ENCODE measurements at regions not wholly inside any gene's neighbourhood (a gene's known extent, or its start where the extent isn't known, plus 50 kb on each side); places are given as distances from the start of the nearest gene placed in this dataset.
"Not testable (repeated sequence)": the region's sequence is repeated elsewhere in the genome, so short reads cannot be mapped to it uniquely, and the experiment has no call there.

DNA sequence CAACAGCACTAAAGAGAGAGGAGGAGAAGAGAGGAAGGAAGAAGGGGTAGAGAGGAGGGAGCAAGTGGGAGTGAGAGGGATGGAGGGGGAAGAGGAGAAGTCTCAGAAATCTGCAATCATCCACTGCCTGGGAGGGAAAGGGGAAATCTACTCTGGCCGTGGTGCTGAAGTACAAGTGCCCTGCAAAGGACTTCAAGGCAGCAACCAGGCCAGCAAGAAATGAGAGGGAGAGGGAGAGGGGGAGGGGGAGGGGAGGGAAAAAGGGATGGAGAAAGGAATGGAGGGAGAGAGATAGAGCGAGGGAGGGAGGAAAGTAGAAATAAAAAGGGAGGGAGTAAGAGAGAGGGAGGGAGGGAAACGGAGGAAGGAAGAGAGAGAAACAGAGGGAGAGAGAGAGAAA, 130.8 kb upstream of the EEF2KMT start:
- peak; percentile 11 for DNase-seq (ENCODE audit: low read depth, low spot score)

DNA sequence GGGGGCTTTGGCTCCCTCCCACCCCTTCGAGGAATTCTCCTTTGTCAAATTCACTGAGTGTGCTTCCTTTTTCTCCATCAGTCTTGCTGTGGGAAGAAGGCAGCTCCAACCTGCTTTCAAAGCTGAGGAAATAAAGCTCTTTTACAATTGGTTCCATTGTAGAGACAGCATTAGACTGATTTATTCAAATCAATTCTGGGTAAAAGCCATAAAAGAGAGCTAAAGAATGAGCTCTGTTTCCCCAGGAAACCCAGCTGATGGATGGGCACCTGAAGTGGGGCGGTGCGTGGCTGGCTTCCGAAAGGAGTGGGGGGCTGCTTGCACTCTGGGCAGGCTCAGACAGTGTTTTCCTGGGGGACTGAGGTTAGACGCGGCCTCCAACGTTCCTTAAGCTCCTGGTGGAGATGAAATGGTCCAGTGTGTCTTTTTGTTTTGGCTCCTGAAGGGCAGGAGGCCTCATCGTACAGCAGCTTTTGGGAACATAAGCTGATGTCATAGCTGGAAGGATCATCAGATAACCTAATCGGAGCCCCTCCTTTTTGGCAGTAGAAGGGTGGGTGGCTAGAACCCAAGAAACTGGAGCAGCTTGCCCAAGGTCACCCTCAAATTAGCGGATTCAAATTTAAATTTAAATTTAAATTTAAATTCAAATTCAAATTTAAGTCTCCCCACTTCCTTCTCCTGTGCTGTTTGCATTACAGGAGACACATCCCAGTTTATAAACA, 128.5 kb upstream of the EEF2KMT start:
- no peak for DNase-seq (ENCODE audit: low read depth, low spot score)

DNA sequence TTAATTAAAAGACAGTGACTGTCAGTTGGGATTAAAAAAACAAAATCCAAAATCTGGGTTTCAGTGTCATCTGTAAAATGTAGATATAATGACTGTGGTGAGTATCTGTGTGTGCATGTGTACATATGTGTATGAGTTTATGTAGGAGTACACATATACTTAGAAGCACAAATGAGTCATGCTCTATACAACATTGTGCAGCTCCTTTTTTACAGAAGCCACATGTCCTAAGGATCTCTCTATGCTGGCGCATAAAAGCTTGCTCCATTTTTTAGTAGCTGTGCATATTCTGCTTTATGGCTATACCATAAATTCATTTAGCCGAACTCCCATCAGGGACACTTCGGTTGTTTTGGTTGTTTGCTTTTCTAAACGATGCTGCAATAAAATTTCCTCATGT, 125.2 kb upstream of the EEF2KMT start:
- no peak for DNase-seq (ENCODE audit: low read depth, low spot score)

DNA sequence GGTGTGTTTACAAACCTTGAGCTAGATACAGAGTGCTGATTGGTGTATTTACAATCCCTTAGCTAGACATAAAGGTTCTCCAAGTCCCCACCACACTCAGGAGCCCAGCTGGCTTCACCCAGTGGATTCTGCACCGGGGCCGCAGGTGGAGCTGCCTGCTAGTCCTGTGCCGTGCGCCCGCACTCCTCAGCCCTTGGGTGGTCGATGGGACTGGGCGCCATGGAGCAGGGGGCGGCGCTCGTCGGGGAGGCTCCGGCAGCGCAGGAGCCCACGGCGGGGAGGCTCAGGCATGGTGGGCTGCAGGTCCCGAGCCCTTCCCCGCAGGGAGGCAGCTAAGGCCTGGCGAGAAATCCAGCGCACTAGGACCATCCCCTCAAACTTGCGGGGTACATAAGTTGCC, 124.2 kb upstream of the EEF2KMT start:
- not testable (repeated sequence) for DNase-seq (ENCODE audit: low read depth, low spot score)

DNA sequence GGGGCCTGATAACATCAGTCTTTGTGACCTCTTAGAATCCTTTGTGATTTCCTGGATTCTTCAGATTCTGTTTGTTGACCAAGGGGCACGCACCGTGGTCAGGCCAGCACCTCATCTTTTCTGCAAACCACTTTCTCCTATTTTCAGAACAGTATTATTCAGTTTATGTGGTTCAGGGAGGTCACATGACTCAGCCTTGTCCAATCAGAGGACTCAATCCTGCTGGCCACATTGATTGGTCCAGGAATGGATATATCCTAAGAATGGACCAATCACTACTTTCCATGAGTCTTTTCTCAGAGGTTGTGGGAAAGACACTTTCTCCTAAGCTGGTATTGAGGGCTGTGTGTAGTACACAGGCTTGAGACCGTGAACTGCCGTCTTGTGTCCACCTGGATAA, 123.1 kb upstream of the EEF2KMT start:
- no peak for DNase-seq (ENCODE audit: low read depth, low spot score)

DNA sequence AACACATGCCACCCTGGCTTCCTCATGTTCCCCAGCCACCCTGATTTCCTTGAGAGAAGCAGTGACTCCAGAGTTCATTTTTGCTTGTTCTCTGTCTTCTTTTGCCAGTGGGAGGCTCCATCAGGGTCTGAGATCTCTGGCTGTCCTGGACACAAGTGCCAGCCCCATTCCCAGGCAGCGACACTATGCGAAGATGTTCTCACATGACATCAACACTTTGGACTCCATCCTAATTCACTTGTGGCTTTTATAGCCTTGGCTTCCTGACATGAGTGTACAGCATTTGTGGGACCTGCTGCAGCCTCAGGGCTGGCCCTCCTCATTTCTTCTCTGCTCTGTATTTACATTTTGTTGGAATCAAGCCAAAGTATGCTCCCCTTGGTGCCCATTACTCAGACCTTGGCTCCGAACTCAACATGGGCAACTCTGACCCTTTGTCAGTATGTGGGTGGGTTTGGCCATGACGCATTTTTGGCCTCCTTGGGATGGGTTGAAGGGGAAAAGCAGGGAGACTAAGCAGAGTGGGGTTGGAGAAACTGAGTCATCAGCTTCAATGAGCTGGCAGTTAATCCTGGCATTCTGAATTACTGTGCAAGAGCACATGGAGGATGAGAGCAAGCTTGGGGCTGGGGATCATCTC, 119.0 kb upstream of the EEF2KMT start:
- DNase-seq (ENCODE audit: low read depth, low spot score), result no peak

DNA sequence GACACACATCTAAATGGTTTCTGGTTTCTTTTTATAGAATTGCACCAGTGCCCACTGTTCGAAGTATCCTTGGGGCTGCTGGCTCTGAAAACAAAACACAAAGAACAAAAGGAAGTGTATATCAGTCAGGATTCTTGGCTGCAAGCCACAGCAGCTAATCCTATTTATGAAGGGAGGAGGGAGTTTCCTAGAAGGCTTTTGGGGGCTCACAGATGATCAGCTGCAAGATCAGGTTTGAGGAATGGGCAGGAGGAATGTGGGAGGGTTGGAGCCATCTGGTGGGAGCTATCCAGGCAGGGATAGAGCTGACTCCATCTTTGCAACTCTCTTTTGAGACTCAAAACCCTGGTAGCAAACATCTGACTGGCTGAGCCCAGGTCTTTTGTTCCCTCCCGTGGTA, 118.3 kb upstream of the EEF2KMT start:
- no peak for DNase-seq (ENCODE audit: low read depth, low spot score)

DNA sequence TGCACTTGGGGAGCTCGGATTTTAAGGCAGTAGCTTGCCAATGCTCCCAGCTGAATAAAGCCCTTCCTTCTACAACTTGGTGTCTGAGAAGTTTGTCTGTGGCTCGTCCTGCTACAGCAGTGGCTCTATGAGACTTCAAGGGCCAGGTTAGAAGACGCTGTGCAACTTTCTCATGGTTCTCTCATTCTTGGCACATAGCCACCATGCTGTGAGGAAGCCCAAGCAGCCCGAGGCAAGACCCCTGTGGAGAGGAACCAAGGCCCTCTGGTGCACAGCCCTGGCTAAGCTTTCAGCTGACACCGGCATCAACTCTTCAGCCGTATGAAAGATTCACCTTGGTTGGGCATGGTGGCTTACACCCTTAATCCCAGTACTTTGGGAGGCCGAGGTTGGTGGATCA, 116.9 kb upstream of the EEF2KMT start:
- DNase-seq (ENCODE audit: low read depth, low spot score), result no peak

DNA sequence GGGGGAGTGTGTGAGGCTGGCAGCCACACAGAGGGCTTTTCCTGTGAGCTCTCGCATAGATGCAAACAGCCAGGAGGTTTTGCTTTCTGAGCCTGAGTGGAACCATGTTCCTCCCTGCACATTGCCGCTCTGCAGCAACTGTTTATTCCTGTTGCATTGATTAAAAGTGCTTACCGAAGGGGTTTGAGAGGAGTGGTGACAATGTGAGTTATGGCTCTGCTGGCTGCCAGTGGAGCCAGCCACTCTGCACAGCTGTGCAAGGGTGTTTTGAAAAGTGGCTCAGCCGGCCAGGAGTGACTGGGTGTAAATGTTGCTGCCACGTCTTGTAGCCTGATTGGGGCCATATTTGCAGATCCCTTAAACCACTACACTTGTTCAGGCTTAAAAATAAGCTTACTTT, 114.9 kb upstream of the EEF2KMT start:
- not testable (repeated sequence) for DNase-seq (ENCODE audit: low read depth, low spot score)

DNA sequence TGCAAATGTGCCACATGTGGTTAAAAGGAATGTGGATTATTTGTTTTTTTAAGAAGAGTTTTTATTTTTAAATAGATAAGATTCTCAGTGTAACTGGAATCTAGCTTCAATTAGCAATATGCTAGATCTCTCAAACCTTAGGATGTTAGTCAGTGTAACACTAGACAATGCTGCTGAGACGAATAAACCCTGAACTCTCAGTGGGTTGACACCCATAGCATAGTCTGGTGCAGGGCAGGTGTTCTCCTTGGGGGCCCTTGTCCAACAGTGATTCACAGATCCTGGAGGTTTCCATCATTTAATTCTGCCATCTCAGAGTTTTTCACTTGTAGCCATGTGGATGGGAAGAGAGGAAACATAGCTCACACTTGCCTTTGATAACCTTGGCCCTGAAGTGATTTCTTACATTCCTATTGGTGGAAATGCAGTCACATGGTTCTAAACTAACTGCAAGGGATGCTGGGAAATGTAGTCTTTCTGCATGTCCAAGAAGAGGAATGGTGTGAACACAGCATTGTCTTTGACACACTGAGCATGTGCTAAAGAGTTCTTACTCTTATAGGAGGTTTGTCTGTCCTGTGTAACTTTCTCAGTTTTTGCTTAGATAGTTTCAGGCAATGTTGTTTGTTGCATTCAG, 110.4 kb upstream of the EEF2KMT start:
- DNase-seq (ENCODE audit: low read depth, low spot score), result peak; percentile 7

DNA sequence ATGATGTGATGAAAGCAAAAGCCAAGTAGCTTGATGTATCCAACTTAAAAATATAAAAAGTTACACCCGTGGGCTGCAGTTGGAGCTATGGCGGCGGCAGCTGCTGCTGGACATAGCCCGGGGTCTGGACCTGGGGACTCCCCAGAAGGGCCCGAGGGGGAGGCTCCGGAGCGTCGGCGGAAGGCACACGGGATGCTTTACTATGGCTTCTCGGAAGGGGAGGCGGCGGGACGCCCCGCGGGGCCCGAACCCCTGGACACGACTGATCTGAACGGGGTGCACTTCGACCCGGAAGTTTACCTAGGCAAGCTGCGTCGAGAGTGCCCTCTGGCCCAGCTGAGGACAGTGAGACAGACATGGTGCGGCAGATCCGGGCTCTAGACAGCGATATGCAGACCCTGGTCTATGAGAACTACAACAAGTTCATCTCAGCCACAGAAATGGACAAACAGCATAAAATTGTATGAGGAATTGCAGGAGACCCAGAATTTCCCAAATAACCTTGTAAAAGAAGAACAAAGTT, 109.5 kb upstream of the EEF2KMT start:
- no peak for DNase-seq (ENCODE audit: low read depth, low spot score)

DNA sequence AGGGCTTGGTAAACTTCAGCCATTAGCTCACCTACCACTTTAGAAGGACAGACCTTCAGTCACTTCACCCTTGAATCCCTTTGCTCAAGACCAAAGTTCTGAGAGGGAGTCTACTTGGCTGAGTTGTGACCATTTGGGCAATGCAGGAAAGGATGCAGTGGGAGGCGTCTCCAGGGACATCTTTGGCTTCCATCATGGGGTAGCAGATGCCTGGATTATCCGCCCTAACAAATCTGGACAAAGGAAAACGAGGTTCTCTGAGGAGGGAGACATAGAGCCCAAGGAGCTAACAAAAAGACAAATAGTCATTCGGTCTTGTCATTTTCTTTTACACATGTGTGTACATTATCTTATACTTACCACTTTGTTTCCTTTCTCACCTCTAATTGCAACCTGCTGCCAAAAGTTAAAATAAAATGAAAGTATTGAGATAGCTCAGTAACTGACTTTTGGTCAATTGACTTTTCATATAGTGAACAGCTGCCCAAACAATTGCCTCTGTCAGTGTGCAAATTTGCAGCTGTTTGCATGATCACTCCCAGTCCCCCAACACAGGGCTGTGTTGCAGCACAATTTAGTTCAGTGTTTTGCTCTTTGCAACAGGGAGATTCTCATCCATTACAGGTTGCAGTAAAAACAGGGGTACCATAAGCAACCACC, 108.9 kb upstream of the EEF2KMT start:
- no peak for DNase-seq (ENCODE audit: low read depth, low spot score)

DNA sequence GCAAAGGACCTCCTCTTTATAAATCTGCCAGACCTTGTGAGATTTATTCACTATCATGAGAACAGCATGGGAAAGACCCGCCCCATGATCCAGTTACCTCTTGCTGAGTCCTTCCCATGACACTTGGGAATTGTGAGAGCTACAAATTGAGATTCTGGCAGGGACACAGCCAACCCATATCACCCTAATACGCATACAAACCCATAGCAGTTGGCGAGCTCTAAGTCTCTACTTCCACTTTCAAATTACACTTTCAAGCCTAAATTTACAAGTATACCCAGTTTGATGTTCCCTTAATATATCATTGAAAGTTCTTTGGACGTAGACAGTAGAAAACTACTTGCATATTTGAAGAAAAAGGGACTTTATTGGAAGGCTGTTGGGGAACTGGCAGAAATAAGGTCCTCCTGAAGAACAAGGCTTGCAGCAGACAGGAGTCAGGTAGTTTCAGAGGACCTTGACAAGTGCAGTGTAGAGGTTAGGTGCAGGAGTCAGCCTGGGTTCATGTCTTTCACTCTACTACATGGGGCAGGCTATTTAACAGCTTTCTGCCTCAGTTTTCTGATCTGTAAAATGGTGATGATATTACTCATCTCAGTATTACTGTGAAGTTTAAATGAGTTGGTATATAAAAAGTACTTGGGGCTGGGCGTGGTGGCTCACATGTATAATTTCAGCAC, 107.9 kb upstream of the EEF2KMT start:
- DNase-seq (ENCODE audit: low read depth, low spot score), result no peak

DNA sequence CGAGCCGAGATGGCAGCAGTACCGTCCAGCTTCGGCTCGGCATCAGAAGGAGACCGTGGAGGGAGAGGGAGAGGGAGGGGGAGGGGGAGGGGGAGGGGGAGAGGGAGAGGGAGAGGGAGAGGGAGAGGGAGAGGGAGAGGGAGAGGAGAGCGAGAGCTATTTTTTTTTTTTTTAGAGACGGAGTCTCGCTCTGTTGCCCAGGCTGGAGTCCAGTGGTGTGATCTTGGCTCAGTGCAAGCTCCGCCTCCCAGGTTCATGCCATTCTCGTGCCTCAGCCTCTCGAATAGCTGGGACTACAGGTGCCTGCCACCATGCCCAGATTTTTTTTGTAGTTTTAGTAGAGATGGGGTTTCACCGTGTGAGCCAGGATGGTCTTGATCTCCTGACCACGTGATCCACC, 106.1 kb upstream of the EEF2KMT start:
- DNase-seq (ENCODE audit: low read depth, low spot score), result not testable (repeated sequence)

DNA sequence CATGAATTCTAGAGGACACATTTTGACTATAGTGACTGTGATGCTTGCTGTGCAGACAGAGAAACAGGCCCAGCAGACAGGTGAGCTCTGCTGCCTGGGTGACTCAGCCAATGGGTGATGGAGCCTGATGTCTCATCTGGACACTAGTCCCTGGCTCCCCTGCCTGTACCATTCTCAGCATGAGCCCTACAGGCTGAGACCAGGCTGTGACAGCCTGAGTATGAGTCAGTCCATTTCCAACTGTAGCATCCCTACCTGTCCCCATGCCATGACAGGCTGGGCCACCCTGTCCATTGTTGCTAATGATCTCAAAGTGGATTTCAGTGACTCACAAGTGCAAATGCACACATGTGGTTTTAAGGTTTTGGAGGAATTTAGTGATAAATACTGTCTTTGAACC, 102.5 kb upstream of the EEF2KMT start:
- no peak for DNase-seq (ENCODE audit: low read depth, low spot score)

DNA sequence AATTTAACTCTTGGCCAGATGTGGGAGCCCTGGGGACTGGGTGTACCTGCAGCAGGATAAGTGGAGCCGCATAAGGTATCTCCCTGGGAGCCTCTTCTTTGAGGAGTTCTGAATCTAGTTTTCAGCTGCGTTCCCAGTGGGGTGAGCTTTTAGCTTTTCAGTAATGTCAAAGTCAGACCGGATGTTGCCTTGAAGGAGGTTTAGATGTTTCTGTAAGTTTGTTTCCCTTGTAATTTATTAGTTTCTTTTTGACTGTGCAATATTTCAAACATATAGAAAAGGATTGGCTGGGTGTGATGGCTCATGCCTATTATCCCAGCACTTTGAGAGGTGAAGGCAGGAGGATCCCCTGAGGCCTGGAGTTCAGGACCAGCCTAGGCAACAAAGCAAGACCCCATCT, 98.6 kb upstream of the EEF2KMT start:
- DNase-seq (ENCODE audit: low read depth, low spot score), result no peak

DNA sequence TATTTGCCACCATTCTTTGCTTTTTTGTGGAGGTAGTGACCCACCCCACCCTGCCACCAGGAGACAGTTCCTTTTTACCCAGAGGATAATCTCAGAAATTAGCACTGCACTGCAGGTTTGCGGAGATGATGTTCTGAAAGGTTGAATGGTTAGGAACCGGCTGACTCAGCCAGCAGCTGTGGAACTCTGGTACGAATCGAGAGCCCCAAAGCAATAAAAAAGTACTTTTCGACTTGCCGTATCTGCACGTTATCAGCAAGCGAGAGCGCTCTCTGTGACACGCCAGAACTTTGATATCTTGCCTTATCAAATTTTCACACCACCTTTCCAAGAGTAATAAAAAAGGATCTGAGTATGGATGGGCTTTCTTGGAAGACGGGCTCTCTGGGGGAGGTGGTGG, 96.3 kb upstream of the EEF2KMT start:
- DNase-seq (ENCODE audit: low read depth, low spot score), result no peak

DNA sequence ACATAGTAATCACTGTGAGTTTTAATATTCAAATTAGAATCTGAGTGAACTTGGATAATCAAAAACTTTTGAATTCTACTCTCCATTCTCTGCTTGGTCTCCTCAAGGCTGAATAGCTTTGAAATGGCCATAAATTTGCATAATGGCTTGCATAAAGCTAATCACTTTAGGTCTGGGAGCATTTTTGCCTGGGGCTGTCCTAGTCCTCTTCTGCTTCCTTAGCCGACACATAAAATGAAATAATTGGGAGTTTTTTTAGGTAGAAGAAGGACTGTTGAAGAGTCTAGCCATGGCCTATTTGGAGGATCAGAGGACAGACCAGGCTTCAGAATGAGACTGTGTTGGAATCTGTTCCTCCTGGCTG, 91.4 kb upstream of the EEF2KMT start:
- no peak for DNase-seq (ENCODE audit: low read depth, low spot score)

DNA sequence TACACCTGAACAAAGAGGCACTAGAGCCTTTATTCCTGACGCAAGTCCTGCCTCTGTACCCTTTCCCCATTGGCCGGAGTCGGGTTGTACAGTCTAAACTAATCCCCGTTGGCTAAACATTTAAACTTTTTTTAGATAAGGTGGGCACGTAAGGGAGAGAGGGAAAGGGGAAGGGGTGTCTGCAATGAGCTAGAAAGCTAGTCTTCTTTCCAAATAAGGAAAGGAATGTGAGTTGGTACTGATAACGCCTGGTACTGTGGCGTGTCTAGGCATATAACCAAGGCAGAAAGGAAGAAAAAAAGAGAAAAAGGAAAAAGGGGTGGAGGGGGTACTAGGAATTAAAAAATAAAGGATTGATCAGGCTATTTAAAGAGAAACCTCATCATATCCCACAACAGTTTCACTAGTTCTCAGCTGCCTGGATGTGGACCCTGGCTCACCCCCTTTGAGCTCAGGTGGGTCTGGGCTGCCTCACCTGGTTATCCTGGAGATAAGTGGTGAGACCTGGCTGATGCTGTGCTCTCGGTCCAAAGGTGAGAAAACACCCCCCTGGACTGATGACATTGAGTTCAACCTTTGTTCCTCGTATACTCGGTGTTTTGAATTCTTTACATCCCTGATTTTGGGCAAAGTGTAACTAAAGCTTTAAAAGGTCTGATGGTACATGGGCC, 90.9 kb upstream of the EEF2KMT start:
- no peak for DNase-seq (ENCODE audit: low read depth, low spot score)

DNA sequence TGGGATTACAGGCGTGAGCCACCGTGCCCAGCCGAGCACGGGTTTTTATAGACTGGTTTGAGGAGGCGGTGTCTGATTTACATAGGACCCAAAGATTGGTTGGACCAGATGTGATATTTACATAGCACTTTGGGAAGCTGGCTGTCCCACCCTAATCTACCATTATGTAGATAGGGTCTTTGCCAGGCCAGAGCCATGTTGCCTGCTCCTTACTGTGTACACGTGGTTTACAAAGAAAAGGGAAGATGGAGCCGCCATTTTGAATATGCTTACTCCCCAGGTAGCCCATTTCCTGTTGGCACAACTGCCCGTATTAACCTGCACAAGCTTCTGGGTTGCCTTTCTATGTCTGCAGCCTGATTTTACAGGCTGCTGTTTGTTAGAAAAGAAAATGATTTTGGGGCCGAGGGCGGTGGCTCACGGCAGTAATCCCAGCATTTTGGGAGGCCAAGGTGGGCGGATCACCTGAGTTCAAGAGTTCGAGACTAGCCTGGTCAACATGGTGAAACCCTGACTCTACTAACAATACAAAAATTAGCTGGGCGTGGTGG, 89.9 kb upstream of the EEF2KMT start:
- no peak for DNase-seq (ENCODE audit: low read depth, low spot score)

DNA sequence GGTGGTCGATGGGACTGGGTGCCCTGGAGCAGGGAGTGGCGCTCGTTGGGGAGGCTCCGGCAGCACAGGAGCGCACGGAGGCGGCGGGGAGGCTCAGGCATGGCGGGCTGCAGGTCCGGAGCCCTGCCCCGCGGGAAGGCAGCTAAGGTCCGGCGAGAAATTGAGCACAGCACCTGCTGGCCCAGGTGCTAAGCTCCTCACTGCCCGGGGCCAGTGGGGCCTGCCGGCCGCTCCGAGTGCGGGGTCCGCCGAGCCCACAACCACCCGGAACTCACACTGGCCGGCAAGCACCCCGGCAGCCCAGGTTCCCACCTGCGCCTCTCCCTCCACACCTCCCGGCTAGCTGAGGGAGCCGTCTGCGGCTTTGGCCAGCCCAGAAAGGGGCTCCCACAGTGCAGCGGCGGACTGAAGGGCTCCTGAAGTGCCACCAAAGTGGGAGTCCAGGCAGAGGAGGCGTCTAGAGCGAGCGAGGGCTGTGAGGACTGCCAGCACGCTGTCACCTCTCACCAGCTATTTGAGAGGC, 88.8 kb upstream of the EEF2KMT start:
- DNase-seq (ENCODE audit: low read depth, low spot score), result no peak
